ENCODE measurements at regions not wholly inside any gene's neighbourhood (a gene's known extent, or its start where the extent isn't known, plus 50 kb on each side); places are given as distances from the start of the nearest gene placed in this dataset.

GRCh38 chr11:17150521-17150920 is 57.3 kb downstream of the PIK3C2A start:
- H3K27ac Mint-ChIP-seq, result no peak overlapping the region
- peaks cover 15% of the 10 kb centered on the region for H3K36me3 Mint-ChIP-seq
- H3K4me3 Mint-ChIP-seq, result no peak overlapping the region
- TF ChIP-seq CTCF (IDR thresholded peaks at IDR 0.05; ENCODE audit: unreplicated experiment), result no peak
- H3K4me1 Mint-ChIP-seq, result no peaks in the 10 kb centered on the region
- no peaks in the 10 kb centered on the region for H3K9me3 Mint-ChIP-seq
- no peaks in the 10 kb centered on the region for H3K27me3 Mint-ChIP-seq (ENCODE audit: low read depth)
- no peak for DNase-seq (ENCODE audit: low spot score in 2 of 2, unreplicated experiment in 2 of 2)

GRCh38 chr11:17148536-17148935 is 59.2 kb downstream of the PIK3C2A start:
- no peaks in the 10 kb centered on the region for H3K9me3 Mint-ChIP-seq
- TF ChIP-seq CTCF (IDR thresholded peaks at IDR 0.05; ENCODE audit: unreplicated experiment), result no peak
- no peak for DNase-seq (ENCODE audit: low spot score in 2 of 2, unreplicated experiment in 2 of 2)
- H3K4me3 Mint-ChIP-seq, result no peak overlapping the region
- H3K27ac Mint-ChIP-seq, result no peak overlapping the region
- H3K36me3 Mint-ChIP-seq, result peaks cover 18% of the 10 kb centered on the region
- no peaks in the 10 kb centered on the region for H3K4me1 Mint-ChIP-seq
- H3K27me3 Mint-ChIP-seq (ENCODE audit: low read depth), result no peaks in the 10 kb centered on the region

GRCh38 chr11:17145972-17146371 is 61.8 kb downstream of the PIK3C2A start:
- TF ChIP-seq CTCF (IDR thresholded peaks at IDR 0.05; ENCODE audit: unreplicated experiment), result no peak
- Mint-ChIP-seq H3K27ac (no peak overlapping the region), H3K4me3 (no peak overlapping the region), H3K27me3 (ENCODE audit: low read depth) (no peaks in the 10 kb centered on the region), H3K36me3 (peaks cover 33% of the 10 kb centered on the region), H3K4me1 (no peaks in the 10 kb centered on the region), H3K9me3 (no peaks in the 10 kb centered on the region)
- DNase-seq (ENCODE audit: low spot score in 2 of 2, unreplicated experiment in 2 of 2), result no peak

- no peak for DNase-seq (ENCODE audit: low spot score in 2 of 2, unreplicated experiment in 2 of 2)
- no peaks in the 10 kb centered on the region for H3K9me3 Mint-ChIP-seq
- peaks cover 40% of the 10 kb centered on the region for H3K36me3 Mint-ChIP-seq
- H3K27ac Mint-ChIP-seq, result no peak overlapping the region
- H3K4me3 Mint-ChIP-seq, result no peak overlapping the region
- no peak for TF ChIP-seq CTCF (IDR thresholded peaks at IDR 0.05; ENCODE audit: unreplicated experiment)
- no peaks in the 10 kb centered on the region for H3K4me1 Mint-ChIP-seq
- H3K27me3 Mint-ChIP-seq (ENCODE audit: low read depth), result no peaks in the 10 kb centered on the region
Measured at GRCh38 chr11:17142450-17142849, 65.0 kb upstream of the RPS13 start.

GRCh38 chr11:17141156-17141555 is 63.7 kb upstream of the RPS13 start:
- Mint-ChIP-seq H3K36me3 (peaks cover 36% of the 10 kb centered on the region), H3K4me3 (no peak overlapping the region), H3K9me3 (no peaks in the 10 kb centered on the region), H3K27ac (no peak overlapping the region), H3K4me1 (no peaks in the 10 kb centered on the region), H3K27me3 (ENCODE audit: low read depth) (no peaks in the 10 kb centered on the region)
- no peak for DNase-seq (ENCODE audit: low spot score in 2 of 2, unreplicated experiment in 2 of 2)
- TF ChIP-seq CTCF (IDR thresholded peaks at IDR 0.05; ENCODE audit: unreplicated experiment), result no peak

- no peak for DNase-seq (ENCODE audit: low spot score in 2 of 2, unreplicated experiment in 2 of 2)
- Mint-ChIP-seq H3K27me3 (ENCODE audit: low read depth) (no peaks in the 10 kb centered on the region), H3K27ac (no peak overlapping the region), H3K9me3 (no peaks in the 10 kb centered on the region), H3K36me3 (peaks cover 33% of the 10 kb centered on the region), H3K4me3 (no peak overlapping the region), H3K4me1 (no peaks in the 10 kb centered on the region)
- no peak for TF ChIP-seq CTCF (IDR thresholded peaks at IDR 0.05; ENCODE audit: unreplicated experiment)
Measured at GRCh38 chr11:17138562-17138961, 61.1 kb upstream of the RPS13 start.

Measured in mesothelial cell of epicardium (in vitro differentiated cells).